Fibroblast of peridontal ligament (primary cell): ENCODE measurements at regions not wholly inside any gene's neighbourhood (a gene's known extent, or its start where the extent isn't known, plus 50 kb on each side); places are given as distances from the start of the nearest gene placed in this dataset.
"Not testable (repeated sequence)": the region's sequence is repeated elsewhere in the genome, so short reads cannot be mapped to it uniquely, and the experiment has no call there.

ENCODE experiments used
- DNase-seq: peaks from one replicate; pipeline ENCODE4 v3.0.0-alpha.2; 2010; ENCODE audit errors: extremely low read depth

DNA sequence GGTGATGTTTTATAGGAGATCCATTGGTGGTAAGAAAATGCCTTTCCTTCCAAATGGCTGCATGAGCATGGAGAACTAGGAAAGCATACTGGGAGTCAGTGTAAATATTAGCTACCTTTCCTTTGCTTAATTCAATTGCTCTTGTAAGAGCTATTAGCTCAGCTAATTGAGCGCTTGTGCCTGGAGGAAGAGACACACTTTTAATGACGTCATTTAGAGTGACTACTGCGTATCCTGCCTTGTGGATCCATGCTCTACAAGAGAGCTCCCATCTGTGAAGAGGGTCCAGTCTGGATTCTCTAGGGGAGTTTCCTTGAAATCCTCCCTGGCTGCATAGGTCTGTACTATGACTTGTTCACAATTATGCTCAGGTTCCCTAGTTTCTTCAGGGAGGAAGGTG lies 63.8 kb upstream of the ARRDC3 start:
- DNase-seq = not testable (repeated sequence)

DNA sequence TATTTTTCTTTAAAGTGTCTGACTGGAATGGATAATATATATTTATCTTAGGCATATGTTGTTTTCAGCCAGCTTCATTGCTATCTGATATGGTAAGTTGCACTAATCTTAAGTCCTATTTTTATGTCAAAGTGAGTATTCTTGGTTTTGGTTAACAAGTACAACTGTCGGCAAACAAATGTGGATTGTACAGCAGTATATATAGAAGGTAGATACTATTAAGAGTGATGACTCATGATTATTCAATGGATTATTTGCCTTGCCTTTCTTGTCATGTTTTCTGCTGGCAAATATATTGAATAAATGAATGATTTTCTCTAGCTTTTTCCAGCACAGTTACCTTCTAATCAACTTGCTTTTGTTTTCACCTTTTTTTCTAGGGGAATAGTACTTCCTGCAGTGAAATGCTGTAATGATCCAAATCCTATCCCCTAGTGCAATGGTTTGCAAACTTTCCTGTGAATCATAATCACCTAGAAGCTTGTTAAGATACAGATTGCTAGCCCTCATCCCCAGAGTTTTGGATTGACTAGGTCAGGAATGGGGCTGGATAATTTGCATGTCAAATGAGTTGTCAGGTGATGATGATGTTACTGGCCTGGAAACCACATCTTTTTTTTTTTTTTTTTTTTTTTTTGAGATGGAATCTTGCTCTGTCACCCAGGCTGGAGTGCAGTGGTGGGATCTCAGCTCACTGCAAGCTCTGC lies 60.8 kb upstream of the ARRDC3 start:
- no peak for DNase-seq

DNA sequence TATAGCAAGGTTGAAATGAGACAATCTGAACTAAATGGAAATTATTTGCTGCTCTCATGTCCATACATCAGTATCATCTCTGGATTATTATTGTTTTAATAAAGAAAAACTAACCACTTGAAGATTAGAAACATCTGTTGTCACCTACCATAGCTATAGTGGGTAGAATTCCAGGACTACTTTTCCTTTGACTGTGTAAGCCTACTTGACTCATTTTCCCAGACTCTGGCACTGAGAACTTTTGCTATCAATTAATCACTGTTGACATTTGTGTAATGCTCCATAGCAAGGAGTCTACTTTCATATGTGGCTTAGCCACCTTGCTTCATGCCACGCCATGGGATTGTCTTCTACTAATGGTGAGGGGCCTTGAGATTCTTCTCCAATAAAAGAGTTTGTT lies 59.9 kb upstream of the ARRDC3 start:
- peak; percentile 54 for DNase-seq

DNA sequence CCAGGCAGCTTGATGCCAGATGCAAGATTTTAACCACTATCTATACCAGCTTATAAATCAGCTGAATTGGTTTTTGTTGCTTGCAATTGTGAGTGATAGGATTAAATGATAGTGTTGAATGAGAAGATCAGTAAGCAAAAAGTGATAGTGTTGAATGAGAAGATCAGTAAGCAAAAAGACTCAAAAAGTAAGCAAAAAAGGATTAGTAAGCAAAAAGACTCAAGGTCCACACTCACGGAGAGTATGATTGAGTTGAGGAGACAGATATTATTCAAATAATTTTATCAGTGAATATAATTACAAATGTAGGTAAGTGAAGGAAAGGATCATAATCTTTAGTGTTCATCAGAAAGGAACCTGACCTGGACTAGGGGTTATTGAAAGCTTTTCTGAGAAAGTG lies 58.0 kb upstream of the ARRDC3 start:
- no peak for DNase-seq

- no peak for DNase-seq
These were observed 55.8 kb upstream of the ARRDC3 start for GRCh38 chr5:91438871-91439270.

DNA sequence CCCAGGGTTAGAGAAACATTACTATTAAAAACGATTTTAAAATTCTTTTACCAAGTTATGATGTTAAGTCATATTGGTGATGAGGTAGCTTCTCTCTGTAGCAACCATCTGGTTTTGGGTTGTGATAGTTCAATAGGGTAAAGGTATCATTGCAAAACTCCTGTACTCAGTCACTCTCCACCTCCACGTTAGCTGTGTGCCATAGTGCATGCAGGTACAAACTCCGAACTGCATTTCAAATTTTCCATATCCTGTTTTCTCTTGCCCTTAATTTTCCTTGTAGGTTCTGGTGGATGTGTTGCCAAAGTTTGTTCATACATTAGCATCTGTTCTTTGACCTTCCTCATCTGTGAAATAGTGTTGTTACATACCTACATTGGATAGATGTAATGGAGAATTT lies 53.1 kb upstream of the ARRDC3 start:
- DNase-seq = no peak

DNA sequence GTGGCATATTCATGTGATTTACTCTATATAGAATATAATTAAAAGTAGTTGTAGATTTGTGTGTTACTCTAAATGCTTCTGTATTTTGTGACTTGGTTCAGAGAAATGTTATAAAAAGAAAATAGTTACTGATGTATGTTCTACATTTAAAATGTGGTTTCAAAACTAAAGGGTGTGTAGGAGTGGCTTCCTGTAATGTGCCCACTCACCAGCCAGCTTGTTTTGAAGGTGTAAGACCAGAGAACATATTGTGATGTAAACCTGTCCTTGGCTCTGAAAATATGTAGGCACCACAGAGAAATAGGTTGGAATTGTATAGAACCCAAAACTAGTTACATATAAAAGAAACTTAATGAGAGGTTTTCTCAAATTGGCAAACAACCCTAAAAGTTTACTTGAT lies 51.2 kb upstream of the ARRDC3 start:
- no peak for DNase-seq

- no peak for DNase-seq
These were observed 50.7 kb upstream of the ARRDC3 start for GRCh38 chr5:91433861-91434260.
